AG04449 (cell line): ENCODE measurements at regions not wholly inside any gene's neighbourhood (a gene's known extent, or its start where the extent isn't known, plus 50 kb on each side); places are given as distances from the start of the nearest gene placed in this dataset.

Experiments
- CTCF ChIA-PET: fragments of 350-600 bp; formaldehyde crosslinking; extraction: SDS; loops from one replicate; lab custom pipeline; 2021; ENCODE audit warnings: antibody characterized with exemption; lab: Yijun Ruan, JAX
- POLR2A ChIA-PET: fragments of 400-600, 350-600 bp; formaldehyde crosslinking; extraction: SDS; loops from one replicate; lab custom pipeline; 2020; ENCODE audit warnings: antibody characterized with exemption, inconsistent platforms; lab: Yijun Ruan, JAX
- DNase-seq: peaks from one replicate; pipeline ENCODE4 v3.0.0-alpha.2; 2010; ENCODE audit warnings: low read depth, low spot score
- H3K4me3 ChIP-seq: 2 replicates; pipeline ENCODE4 v1.5.1; 2011; ENCODE audit warnings: low read depth, mild to moderate bottlenecking, control low read depth, low read length
- TF ChIP-seq, protein P1 (sequence below): IDR thresholded peaks from one replicate; pipeline ENCODE4 v1.5.1; 2011; ENCODE audit warnings: mild to moderate bottlenecking, moderate library complexity, low read length, control low read depth, inconsistent platforms; ENCODE audit not compliant: insufficient read depth; ENCODE audit errors: missing control alignments

- no peak overlapping the region for H3K4me3 ChIP-seq
- TF ChIP-seq, protein P1, sequence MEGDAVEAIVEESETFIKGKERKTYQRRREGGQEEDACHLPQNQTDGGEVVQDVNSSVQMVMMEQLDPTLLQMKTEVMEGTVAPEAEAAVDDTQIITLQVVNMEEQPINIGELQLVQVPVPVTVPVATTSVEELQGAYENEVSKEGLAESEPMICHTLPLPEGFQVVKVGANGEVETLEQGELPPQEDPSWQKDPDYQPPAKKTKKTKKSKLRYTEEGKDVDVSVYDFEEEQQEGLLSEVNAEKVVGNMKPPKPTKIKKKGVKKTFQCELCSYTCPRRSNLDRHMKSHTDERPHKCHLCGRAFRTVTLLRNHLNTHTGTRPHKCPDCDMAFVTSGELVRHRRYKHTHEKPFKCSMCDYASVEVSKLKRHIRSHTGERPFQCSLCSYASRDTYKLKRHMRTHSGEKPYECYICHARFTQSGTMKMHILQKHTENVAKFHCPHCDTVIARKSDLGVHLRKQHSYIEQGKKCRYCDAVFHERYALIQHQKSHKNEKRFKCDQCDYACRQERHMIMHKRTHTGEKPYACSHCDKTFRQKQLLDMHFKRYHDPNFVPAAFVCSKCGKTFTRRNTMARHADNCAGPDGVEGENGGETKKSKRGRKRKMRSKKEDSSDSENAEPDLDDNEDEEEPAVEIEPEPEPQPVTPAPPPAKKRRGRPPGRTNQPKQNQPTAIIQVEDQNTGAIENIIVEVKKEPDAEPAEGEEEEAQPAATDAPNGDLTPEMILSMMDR = no peak
- ChIA-PET CTCF (interaction anchor here (1.2 kb wide), 1 partner anchor 73 kb away, joined by 3 read pairs; no protein-coding TSS in a partner anchor), POLR2A (no interaction called here)
- no peak for DNase-seq
These were observed 150.1 kb downstream of the C12orf50 start for GRCh38 chr12:87879141-87879540.

DNA sequence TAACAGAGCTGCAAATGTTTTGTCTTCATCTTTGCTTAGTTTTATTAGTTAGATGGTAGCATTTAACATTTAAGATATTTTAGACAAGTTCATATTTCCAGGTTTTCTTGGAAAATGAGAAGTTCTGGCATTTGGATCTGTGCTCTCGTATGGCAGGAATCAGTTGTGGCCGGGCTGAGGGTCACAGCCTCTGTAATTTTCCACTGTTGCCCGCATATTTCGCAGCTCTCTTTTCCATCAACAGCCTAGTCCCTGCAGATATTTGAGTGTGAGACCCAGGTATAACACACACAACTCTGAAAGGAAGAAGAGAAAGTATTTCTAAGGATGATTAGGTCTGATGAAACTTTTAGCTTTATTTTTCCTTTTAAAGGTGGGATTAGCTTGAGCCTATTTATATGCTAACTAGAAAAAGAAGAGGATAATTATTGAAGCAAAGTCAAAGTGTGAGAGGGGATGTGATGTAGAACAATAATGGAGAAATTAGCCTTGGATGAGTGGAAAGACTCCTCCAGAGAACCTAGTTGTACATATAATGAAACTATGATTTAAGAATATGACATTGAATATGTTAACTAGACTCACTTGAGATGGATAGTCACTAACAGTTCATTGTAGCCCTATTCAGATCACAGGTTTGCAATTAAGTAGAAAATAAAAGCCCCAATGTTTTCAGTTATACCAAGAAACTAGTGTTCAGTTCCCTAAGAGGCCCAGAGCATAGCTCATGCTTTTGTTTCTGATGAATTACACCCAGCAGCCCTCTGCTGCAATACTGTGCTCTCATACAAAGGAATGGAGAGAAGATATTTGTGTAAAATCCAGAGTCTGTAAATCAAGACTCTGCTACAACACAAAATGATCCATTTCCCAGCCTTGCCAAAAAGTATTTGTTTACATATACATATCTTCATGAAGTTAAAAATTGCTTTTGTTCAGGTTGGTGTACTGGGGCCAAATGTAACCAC, 158.4 kb downstream of the C12orf50 start:
- no peak overlapping the region for H3K4me3 ChIP-seq
- TF ChIP-seq, protein P1 = no peak
- no peak for DNase-seq
- CTCF ChIA-PET = interaction anchor here (0.8 to 2.5 kb wide), 6 partner anchors 19 to 123 kb away, joined by 3 to 22 read pairs (median 3); no protein-coding TSS in a partner anchor
- POLR2A ChIA-PET = no interaction called here

DNA sequence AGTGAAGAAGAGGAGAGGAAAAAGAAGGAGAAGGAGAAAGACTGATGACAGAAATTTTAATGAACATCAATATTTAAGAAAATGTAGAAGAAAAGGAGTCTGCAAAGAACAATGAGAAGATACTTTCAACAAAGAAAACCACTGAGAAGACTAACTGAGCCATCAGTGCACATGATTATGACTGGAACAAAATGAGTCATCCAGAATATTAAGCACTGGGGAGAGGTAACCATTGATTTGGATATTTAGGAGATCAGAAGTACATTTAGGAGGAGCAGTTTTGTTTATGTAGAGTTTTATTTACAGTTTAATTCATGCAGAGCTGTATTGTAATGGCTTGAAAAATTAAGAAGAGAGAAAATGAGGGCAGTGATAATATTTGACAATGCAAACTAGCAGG, 159.1 kb downstream of the C12orf50 start:
- no peak for DNase-seq
- CTCF ChIA-PET = interaction anchor here (0.7 to 2.5 kb wide), 5 partner anchors 18 to 123 kb away, joined by 3 to 22 read pairs (median 3); no protein-coding TSS in a partner anchor
- TF ChIP-seq, protein P1 = no peak
- POLR2A ChIA-PET = no interaction called here
- H3K4me3 ChIP-seq = no peak overlapping the region

DNA sequence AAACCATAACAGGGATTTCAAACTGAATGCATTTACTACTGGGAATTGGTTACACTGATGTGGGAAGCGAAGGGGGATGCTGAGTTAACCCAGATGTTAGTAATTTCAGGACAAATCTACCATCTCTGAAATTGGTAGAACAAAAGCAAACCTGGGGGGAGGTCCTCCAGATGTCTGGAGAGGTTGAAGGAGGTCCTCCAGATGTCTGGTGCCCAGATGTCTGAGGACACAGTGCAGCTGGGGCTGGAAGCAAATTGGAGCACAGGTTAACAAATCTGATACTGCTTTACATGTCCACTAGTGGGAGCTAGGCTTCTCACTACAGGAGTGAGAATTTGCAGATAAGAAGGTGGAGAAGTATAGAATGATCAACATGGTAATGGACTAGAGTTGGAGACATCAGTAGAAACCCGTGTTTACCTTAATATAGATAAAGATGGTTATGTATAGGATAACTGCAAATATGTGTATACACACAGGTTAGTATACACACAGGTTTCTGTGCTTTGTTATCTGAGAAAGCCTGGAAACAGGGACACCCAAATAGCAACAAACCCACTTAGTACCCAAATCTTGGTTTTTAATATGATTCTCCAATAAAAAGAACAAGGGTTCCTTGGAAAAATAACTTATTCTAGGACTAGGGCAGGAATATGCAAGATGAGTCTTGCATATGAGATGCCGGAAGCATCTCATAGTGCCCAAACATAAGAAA, 162.5 kb downstream of the C12orf50 start:
- POLR2A ChIA-PET = no interaction called here
- no peak overlapping the region for H3K4me3 ChIP-seq
- CTCF ChIA-PET = interaction anchor here (0.6 to 3.7 kb wide), 14 partner anchors 9 to 709 kb away, joined by 3 to 20 read pairs (median 5); no protein-coding TSS in a partner anchor
- TF ChIP-seq, protein P1 = peak; percentile 69
- DNase-seq = no peak

GRCh38 chr12:87861791-87862190, 167.4 kb downstream of the C12orf50 start:
- POLR2A ChIA-PET = no interaction called here
- CTCF ChIA-PET = interaction anchor here (1.4 to 2.3 kb wide), 2 partner anchors 71 to 91 kb away, joined by 3 to 12 read pairs; no protein-coding TSS in a partner anchor
- no peak for DNase-seq

More at GRCh38 chr12:87861791-87862190, 167.4 kb downstream of the C12orf50 start:
- TF ChIP-seq, protein P1 = no peak
- no peak overlapping the region for H3K4me3 ChIP-seq
